ENCODE measurements at regions not wholly inside any gene's neighbourhood (a gene's known extent, or its start where the extent isn't known, plus 50 kb on each side); places are given as distances from the start of the nearest gene placed in this dataset.
"Not testable (repeated sequence)": the region's sequence is repeated elsewhere in the genome, so short reads cannot be mapped to it uniquely, and the experiment has no call there.

DNA sequence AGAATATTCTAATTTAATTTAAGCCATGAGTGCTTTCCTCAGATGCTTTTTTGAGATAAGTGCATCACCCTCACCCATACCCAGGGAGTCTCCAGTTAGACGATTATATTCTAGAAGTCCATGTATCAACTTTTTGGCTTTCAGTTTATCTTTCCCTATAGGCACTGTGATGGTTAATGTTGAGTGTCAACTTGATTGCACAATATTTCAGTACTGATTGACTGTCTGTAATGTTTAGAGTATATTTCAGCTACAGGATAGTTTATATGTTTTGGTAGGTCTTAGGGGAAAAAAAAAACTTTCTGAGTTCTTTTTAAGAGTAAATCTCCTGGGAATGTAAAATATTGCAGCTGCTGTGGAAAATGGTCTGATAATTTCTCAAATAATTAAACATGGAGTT, 535.4 kb downstream of the ADRA2A start:
- no peak for TF ChIP-seq CTCF (IDR thresholded peaks at IDR 0.05; ENCODE audit: low read depth, low read length)
- no peak overlapping the region for H3K4me3 ChIP-seq (ENCODE audit: low read depth, low read length)

- TF ChIP-seq CTCF (IDR thresholded peaks at IDR 0.05; ENCODE audit: low read depth, low read length): no peak
- no peak overlapping the region for H3K4me3 ChIP-seq (ENCODE audit: low read depth, low read length)
Measured at GRCh38 chr10:111634191-111634590, 549.4 kb downstream of the GPAM start.

DNA sequence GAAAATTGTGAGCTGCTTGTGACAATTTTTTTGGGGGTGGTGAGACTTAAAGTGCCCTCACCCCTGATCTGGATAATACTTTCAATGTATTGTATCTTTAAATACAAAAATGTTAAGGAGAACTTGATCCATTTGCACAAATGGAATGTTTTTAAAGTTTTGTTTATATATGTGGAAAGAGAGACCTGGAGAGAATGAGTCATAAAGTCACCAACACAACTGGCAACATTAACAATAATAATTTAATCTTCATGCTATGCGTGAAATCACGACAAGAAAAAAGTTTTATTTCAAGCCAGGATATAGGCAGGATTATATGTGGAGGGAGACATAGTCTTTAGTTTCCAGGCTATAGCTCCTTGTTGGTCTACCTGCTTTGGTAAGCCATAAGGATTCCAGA, 537.5 kb downstream of the GPAM start:
- H3K4me3 ChIP-seq (ENCODE audit: low read depth, low read length): no peak overlapping the region
- TF ChIP-seq CTCF (IDR thresholded peaks at IDR 0.05; ENCODE audit: low read depth, low read length): no peak

- H3K4me3 ChIP-seq (ENCODE audit: low read depth, low read length): no peak overlapping the region
- TF ChIP-seq CTCF (IDR thresholded peaks at IDR 0.05; ENCODE audit: low read depth, low read length): no peak
Measured at GRCh38 chr10:111648046-111648445, 535.5 kb downstream of the GPAM start.

DNA sequence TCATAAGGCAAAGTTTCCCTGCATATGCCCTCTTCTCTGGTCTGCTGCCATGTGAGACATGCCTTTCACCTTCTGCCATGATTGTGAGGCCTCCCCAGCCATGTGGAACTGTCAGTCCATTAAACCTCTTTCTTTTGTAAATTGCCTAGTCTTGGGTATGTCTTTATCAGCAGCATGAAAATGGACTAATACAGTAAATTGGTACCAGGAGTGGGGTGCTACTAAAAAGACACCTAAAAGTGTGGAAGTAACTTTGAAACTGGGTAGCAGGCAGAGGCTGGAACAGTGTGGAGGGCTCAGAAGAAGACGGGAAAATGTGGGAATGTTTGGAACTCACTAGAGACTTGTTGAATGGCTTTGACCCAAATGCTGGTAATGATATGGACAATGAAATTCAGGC, 534.5 kb downstream of the GPAM start:
- H3K4me3 ChIP-seq (ENCODE audit: low read depth, low read length): not testable (repeated sequence)

DNA sequence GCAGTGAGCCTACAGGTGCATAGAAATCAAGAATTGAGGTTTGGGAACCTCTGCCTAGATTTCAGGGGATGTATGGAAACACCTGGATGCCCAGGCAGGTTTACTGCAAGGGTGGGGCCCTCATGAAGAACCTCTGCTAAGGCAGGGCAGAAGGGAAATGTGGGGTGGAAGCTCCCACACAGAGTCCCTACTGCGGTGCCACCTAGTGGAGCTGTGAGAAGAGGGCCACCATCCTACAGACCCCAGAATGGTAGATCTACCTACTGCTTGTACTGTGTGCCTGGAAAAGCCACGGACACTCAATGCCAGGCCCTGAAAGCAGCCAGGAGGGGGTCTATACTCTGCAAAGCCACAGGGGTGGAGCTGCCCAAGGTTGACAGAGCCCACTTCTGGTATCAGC, 533.5 kb downstream of the GPAM start:
- no peak for TF ChIP-seq CTCF (IDR thresholded peaks at IDR 0.05; ENCODE audit: low read depth, low read length)
- no peak overlapping the region for H3K4me3 ChIP-seq (ENCODE audit: low read depth, low read length)

GRCh38 chr10:111656066-111656465, 527.5 kb downstream of the GPAM start:
- no peak overlapping the region for H3K4me3 ChIP-seq (ENCODE audit: low read depth, low read length)
- no peak for TF ChIP-seq CTCF (IDR thresholded peaks at IDR 0.05; ENCODE audit: low read depth, low read length)

- TF ChIP-seq CTCF (IDR thresholded peaks at IDR 0.05; ENCODE audit: low read depth, low read length): no peak
Measured at GRCh38 chr10:111677759-111678158, 505.8 kb downstream of the GPAM start.

More at GRCh38 chr10:111677759-111678158, 505.8 kb downstream of the GPAM start:
- H3K4me3 ChIP-seq (ENCODE audit: low read depth, low read length): no peak overlapping the region

Data from WI38 (cell line).